KMS-11 (cell line): ENCODE measurements at regions not wholly inside any gene's neighbourhood (a gene's known extent, or its start where the extent isn't known, plus 50 kb on each side); places are given as distances from the start of the nearest gene placed in this dataset.

Experiments used
- H2AFZ ChIP-seq: fragments of 200-600 bp; sonication (generic); 2 replicates; pipeline ENCODE4 v1.6.1; 2016; ENCODE audit warnings: antibody characterized with exemption, mixed run types, low read depth
- H3K27ac ChIP-seq: fragments of 200-600 bp; sonication (generic); 2 replicates; pipeline ENCODE4 v1.6.1; 2016; ENCODE audit warnings: mild to moderate bottlenecking, mixed run types
- H3K27me3 ChIP-seq: fragments of 200-600 bp; sonication (generic); 2 replicates; pipeline ENCODE4 v1.6.1; 2017; ENCODE audit warnings: mild to moderate bottlenecking, low read depth, mixed run types, moderate library complexity; ENCODE audit not compliant: insufficient read depth
- H3K36me3 ChIP-seq: fragments of 200-600 bp; sonication (generic); 2 replicates; pipeline ENCODE4 v1.6.1; 2017; ENCODE audit warnings: mild to moderate bottlenecking, mixed run types; ENCODE audit not compliant: insufficient read depth
- H3K4me1 ChIP-seq: fragments of 200-600 bp; sonication (generic); 2 replicates; pipeline ENCODE4 v1.6.1; 2016; ENCODE audit warnings: mild to moderate bottlenecking, low read depth, mixed run types; ENCODE audit not compliant: poor library complexity, severe bottlenecking
- H3K4me2 ChIP-seq: fragments of 200-600 bp; sonication (generic); 2 replicates; pipeline ENCODE4 v1.7.0; 2016; ENCODE audit warnings: mild to moderate bottlenecking, mixed run types
- H3K4me3 ChIP-seq: fragments of 200-600 bp; sonication (generic); IDR thresholded peaks from 2 replicates; pipeline ENCODE4 v1.6.1; 2017; ENCODE audit warnings: low read depth, low read length, mixed read lengths; ENCODE audit not compliant: insufficient read depth
- H3K79me2 ChIP-seq: fragments of 200-600 bp; sonication (generic); 2 replicates; pipeline ENCODE4 v1.6.1; 2016; ENCODE audit warnings: low read depth, mixed run types; ENCODE audit not compliant: insufficient read depth
- H3K9ac ChIP-seq: fragments of 200-600 bp; sonication (generic); 2 replicates; pipeline ENCODE4 v1.6.1; 2016; ENCODE audit warnings: mild to moderate bottlenecking, mixed run types
- H4K20me1 ChIP-seq: fragments of 200-600 bp; sonication (generic); 2 replicates; pipeline ENCODE4 v1.6.1; 2016; ENCODE audit warnings: mild to moderate bottlenecking, mixed run types; ENCODE audit not compliant: insufficient read depth
- TF ChIP-seq, protein P1 (sequence below): fragments of 200-600 bp; sonication (generic); conservative IDR thresholded peaks from 2 replicates; pipeline ENCODE4 v1.6.1; 2017; ENCODE audit warnings: low read depth, mild to moderate bottlenecking, antibody characterized with exemption, low read length, moderate library complexity, mixed read lengths

DNA sequence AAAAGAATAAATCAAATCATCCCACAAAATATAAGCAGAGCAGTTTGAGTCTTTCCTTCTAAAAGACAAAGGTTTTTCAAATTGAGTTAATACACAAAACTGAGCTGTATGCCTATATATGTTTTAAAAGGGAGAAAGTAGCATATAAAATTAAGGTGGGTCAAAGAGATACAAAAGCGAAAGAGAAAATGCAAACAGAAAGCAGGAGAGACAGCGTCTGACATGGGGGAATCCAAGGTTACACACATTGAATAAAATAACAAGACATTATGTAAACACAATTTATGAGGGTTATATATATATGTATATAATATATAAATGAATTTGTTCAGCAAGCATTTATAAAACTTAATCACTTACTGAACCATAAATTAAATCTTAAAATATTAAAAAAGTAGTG lies 276.1 kb upstream of the LCORL start:
- Histone ChIP-seq H3K79me2 (no peaks in the 10 kb centered on the region), H3K4me2 (no peak overlapping the region), H2AFZ (no peak overlapping the region), H3K9ac (no peak overlapping the region), H3K27me3 (no peaks in the 10 kb centered on the region), H3K4me3 (no peak overlapping the region), H3K4me1 (no peaks in the 10 kb centered on the region), H4K20me1 (no peaks in the 10 kb centered on the region), H3K27ac (no peak overlapping the region), H3K36me3 (no peaks in the 10 kb centered on the region)
- TF ChIP-seq, protein P1, sequence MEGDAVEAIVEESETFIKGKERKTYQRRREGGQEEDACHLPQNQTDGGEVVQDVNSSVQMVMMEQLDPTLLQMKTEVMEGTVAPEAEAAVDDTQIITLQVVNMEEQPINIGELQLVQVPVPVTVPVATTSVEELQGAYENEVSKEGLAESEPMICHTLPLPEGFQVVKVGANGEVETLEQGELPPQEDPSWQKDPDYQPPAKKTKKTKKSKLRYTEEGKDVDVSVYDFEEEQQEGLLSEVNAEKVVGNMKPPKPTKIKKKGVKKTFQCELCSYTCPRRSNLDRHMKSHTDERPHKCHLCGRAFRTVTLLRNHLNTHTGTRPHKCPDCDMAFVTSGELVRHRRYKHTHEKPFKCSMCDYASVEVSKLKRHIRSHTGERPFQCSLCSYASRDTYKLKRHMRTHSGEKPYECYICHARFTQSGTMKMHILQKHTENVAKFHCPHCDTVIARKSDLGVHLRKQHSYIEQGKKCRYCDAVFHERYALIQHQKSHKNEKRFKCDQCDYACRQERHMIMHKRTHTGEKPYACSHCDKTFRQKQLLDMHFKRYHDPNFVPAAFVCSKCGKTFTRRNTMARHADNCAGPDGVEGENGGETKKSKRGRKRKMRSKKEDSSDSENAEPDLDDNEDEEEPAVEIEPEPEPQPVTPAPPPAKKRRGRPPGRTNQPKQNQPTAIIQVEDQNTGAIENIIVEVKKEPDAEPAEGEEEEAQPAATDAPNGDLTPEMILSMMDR = no peak

DNA sequence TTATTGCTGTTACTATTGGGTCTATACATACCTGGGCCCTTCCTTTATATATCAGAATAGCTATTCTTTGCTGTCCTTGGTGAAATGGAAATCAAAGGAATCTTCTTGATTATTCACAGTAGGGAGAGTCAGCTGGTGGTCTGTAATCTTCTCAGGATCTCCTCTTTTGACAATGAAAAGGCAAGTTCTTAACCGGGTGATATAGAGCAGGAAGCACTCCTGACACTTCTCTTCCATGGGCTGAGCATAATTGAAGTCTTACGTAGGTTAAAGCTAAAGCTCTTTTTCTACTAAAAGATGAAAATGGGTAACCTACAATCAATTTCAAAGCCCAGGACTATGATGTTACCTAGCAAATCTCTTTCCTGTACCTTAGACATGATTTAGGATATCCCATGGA lies 274.9 kb upstream of the LCORL start:
- no peaks in the 10 kb centered on the region for H3K36me3 ChIP-seq
- H3K27ac ChIP-seq = no peak overlapping the region
- H3K4me2 ChIP-seq = no peak overlapping the region
- H4K20me1 ChIP-seq = no peaks in the 10 kb centered on the region
- H3K9ac ChIP-seq = no peak overlapping the region
- no peaks in the 10 kb centered on the region for H3K79me2 ChIP-seq
- TF ChIP-seq, protein P1 = no peak
- no peaks in the 10 kb centered on the region for H3K27me3 ChIP-seq
- no peak overlapping the region for H2AFZ ChIP-seq
- no peak overlapping the region for H3K4me3 ChIP-seq
- H3K4me1 ChIP-seq = no peaks in the 10 kb centered on the region

DNA sequence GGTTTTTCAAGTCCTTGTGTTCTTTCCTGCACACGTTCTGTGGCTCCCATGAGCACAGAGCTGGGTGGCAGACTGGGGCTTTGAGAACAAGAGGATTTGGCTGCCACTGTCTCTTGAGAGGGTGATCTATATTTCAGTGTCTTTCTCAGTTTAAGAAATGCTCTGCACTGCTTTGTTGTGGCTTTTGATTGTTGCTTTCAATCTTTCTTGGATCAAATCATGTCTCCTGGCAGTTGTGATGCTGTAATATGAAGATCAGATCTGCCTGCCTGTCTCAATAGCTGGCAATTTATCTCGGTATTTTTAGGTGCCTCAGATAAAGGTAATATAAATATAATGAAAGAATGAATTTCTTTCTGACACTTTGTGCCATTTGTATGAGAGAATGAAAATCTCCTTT lies 273.3 kb upstream of the LCORL start:
- no peaks in the 10 kb centered on the region for H3K4me1 ChIP-seq
- H3K4me3 ChIP-seq = no peak overlapping the region
- H2AFZ ChIP-seq = no peak overlapping the region
- no peak overlapping the region for H3K27ac ChIP-seq
- no peaks in the 10 kb centered on the region for H3K27me3 ChIP-seq
- H4K20me1 ChIP-seq = no peaks in the 10 kb centered on the region
- TF ChIP-seq, protein P1 = no peak
- H3K9ac ChIP-seq = no peak overlapping the region
- no peaks in the 10 kb centered on the region for H3K79me2 ChIP-seq
- H3K36me3 ChIP-seq = no peaks in the 10 kb centered on the region
- no peak overlapping the region for H3K4me2 ChIP-seq

DNA sequence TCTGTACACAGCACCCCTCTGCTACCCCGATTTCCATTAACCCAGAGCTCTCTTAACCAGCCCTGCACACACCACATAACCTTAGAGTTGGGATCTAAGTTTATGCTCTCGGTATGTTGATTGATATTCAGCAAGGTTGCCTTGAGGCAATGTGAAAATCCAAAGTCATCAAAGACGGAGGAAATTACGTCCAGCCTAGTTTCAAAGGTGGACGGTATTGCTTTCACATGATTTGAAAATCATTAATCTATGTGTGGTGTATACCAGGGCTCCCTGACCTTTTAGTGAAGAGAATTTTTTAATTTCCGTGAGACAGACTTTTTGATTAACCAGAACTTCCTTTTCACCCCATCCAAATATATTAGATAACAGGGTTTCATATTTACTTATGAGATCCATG lies 272.5 kb upstream of the LCORL start:
- Histone ChIP-seq H3K4me3 (no peak overlapping the region), H3K27me3 (no peaks in the 10 kb centered on the region), H3K27ac (no peak overlapping the region), H3K79me2 (no peaks in the 10 kb centered on the region), H3K4me1 (no peaks in the 10 kb centered on the region), H2AFZ (no peak overlapping the region), H3K4me2 (no peak overlapping the region), H4K20me1 (no peaks in the 10 kb centered on the region), H3K9ac (no peak overlapping the region), H3K36me3 (no peaks in the 10 kb centered on the region)
- TF ChIP-seq, protein P1 = no peak

DNA sequence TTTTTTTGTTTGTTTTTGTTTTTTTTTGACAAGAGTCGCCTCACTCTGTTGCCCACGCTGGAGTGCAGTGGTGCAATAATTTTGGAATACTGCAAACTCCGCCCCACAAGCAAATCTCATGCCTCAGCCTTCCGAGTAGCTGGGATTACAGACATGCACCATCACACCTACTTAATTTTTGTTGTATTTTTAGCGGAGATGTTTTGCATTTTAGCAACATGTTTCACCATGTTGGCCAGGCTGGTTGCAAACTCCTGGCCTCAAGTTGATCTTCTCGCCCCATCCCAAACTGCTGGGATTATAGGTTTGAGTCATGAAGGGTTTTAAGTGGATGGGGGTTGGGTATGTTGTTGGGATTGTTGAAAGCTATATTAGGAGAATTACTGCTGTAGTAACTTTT lies 270.9 kb upstream of the LCORL start:
- Histone ChIP-seq H3K4me1 (no peaks in the 10 kb centered on the region), H4K20me1 (no peaks in the 10 kb centered on the region), H3K4me3 (no peak overlapping the region), H3K27ac (no peak overlapping the region), H3K4me2 (no peak overlapping the region), H2AFZ (no peak overlapping the region), H3K27me3 (no peaks in the 10 kb centered on the region), H3K36me3 (no peaks in the 10 kb centered on the region), H3K9ac (no peak overlapping the region), H3K79me2 (no peaks in the 10 kb centered on the region)
- TF ChIP-seq, protein P1 = no peak
